ENCODE measurements at regions not wholly inside any gene's neighbourhood (a gene's known extent, or its start where the extent isn't known, plus 50 kb on each side); places are given as distances from the start of the nearest gene placed in this dataset.

- TF ChIP-seq CTCF (IDR thresholded peaks at IDR 0.05) (no peak), POLR2A (IDR thresholded peaks at IDR 0.05) (no peak)
These were observed 175.3 kb upstream of the B3GAT1 start for GRCh38 chr11:134587345-134587744.

Data from adrenal gland (tissue), 5 donors.